Peyer's patch (tissue), 4 donors: ENCODE measurements at regions not wholly inside any gene's neighbourhood (a gene's known extent, or its start where the extent isn't known, plus 50 kb on each side); places are given as distances from the start of the nearest gene placed in this dataset.

Experiments
- CTCF ChIP-seq, 6 experiments: fragments of 450-650 bp in 4 of 6; fragments of 200-600 bp in 2 of 6; sonication (generic) in 1 of 6; IDR thresholded peaks; one replicate each; pipeline ENCODE4 v1.5.1; 2017 to 2019; ENCODE audit warnings: antibody characterized with exemption in 6 of 6, mild to moderate bottlenecking in 3 of 6, moderate library complexity in 1 of 6
- POLR2A ChIP-seq, 2 donors: fragments of 450-650 bp; IDR thresholded peaks; one replicate each; pipeline ENCODE4 v1.5.1; 2017; ENCODE audit warnings: antibody characterized with exemption in 2 of 2, mild to moderate bottlenecking in 2 of 2, moderate library complexity in 2 of 2

DNA sequence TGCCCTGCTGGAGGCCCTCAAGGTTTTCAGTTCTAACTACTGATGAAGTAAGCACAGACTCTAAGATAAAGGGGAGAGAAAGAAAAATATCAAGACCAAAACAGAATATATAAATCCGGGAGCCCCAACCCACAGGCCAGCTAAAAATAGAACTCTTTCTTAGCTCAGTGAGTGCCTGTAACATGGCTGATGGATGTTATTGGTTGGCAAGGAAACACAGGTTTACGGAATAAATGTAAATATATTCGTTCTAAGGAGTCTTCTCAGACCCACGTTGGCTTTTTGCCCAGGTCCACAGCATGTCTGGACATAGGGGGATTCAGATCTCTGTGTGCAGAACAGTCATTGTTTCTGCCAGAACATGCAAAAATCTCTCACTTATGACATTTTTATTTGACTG is 139.0 kb upstream of the SERPINE2 start:
- TF ChIP-seq CTCF (IDR thresholded peaks at IDR 0.05): no peak
- no peak for TF ChIP-seq POLR2A (IDR thresholded peaks at IDR 0.05)
